Transverse colon (tissue), 4 donors: ENCODE measurements at regions not wholly inside any gene's neighbourhood (a gene's known extent, or its start where the extent isn't known, plus 50 kb on each side); places are given as distances from the start of the nearest gene placed in this dataset.

Experiments used
- POLR2AphosphoS5 ChIP-seq, 3 donors: sonication (generic); formaldehyde crosslinking; IDR thresholded peaks; one replicate each; pipeline ENCODE4 v1.6.1; 2016; ENCODE audit warnings: antibody characterized with exemption in 3 of 3
- TF ChIP-seq, protein P1 (sequence below), 5 experiments: fragments of 200-600 bp in 3 of 5; fragments of 450-650 bp in 2 of 5; sonication (generic) in 3 of 5; IDR thresholded peaks; 1 replicate in 2 of 5; 2 replicates in 3 of 5; pipeline ENCODE4 v1.5.1; 2016 to 2017; ENCODE audit warnings: antibody characterized with exemption in 5 of 5, inconsistent platforms in 3 of 5, mild to moderate bottlenecking in 2 of 5, moderate library complexity in 1 of 5

DNA sequence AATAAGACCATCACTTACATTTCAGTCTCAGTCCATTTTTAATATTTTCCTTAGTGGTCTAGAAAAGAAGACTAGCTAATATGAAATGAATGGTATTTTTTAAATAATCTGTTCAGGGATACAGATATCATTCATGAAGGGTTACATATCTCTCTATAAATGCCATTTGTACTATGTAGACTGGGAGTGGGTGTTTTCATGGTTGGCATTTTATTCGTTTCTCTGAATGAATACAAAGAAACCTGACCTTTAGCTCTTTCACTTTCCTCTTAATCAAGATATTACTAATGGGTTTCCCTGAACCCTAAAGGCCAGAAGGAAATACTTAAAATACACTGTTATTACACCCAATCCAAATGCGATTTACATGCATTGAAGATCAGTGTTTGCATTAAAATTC is 788.9 kb downstream of the TBC1D32 start:
- TF ChIP-seq, protein P1, sequence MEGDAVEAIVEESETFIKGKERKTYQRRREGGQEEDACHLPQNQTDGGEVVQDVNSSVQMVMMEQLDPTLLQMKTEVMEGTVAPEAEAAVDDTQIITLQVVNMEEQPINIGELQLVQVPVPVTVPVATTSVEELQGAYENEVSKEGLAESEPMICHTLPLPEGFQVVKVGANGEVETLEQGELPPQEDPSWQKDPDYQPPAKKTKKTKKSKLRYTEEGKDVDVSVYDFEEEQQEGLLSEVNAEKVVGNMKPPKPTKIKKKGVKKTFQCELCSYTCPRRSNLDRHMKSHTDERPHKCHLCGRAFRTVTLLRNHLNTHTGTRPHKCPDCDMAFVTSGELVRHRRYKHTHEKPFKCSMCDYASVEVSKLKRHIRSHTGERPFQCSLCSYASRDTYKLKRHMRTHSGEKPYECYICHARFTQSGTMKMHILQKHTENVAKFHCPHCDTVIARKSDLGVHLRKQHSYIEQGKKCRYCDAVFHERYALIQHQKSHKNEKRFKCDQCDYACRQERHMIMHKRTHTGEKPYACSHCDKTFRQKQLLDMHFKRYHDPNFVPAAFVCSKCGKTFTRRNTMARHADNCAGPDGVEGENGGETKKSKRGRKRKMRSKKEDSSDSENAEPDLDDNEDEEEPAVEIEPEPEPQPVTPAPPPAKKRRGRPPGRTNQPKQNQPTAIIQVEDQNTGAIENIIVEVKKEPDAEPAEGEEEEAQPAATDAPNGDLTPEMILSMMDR (IDR thresholded peaks at IDR 0.05): no peak
- no peak for TF ChIP-seq POLR2AphosphoS5 (IDR thresholded peaks at IDR 0.05)
